GM12878 (cell line): ENCODE measurements at regions not wholly inside any gene's neighbourhood (a gene's known extent, or its start where the extent isn't known, plus 50 kb on each side); places are given as distances from the start of the nearest gene placed in this dataset.

Experiments
- ATAC-seq: fragments of 200-7000 bp; cut with Tn5 transposase; 3 replicates; pipeline ENCODE4 v1.9.1; 2020; ENCODE audit warnings: mild to moderate bottlenecking, moderate library complexity
- BruUV-seq: library from RNA; stranded (reverse); fragments of 400-500 nt; replicated peaks from 2 replicates; lab custom pipeline; 2021; lab: Mats Ljungman, UMichigan
- CTCF ChIA-PET: fragments of 300-600 bp; sonication (Branson Sonifier 250); formaldehyde crosslinking; extraction: SDS; loops from one replicate; lab custom pipeline; 2021; ENCODE audit warnings: inconsistent platforms; lab: Yijun Ruan, JAX
- POLR2A ChIA-PET: fragments of 350-600 bp; formaldehyde crosslinking; extraction: SDS; loops from one replicate; lab custom pipeline; 2021; ENCODE audit warnings: inconsistent platforms; lab: Charles Lee
- RAD21 ChIA-PET: fragments of 300-600 bp; sonication (Branson Sonifier 250); formaldehyde crosslinking; loops from one replicate; lab custom pipeline; 2023; ENCODE audit warnings: antibody characterized with exemption; ENCODE audit not compliant: unreplicated experiment; lab: Charles Lee
- SMC1A ChIA-PET: fragments of 300-600 bp; sonication (Branson Sonifier 250); formaldehyde crosslinking; loops from one replicate; lab custom pipeline; 2023; ENCODE audit not compliant: unreplicated experiment, uncharacterized antibody; lab: Charles Lee
- DNase-seq: peaks from one replicate; pipeline ENCODE4 v3.0.0-alpha.2; 2011; ENCODE audit warnings: low read depth, low spot score
- FAIRE-seq: peaks from 3 replicates; lab custom pipeline; 2011; peaks lifted over from hg19 to GRCh38; lab: Jason Lieb, UNC
- H2AFZ ChIP-seq: 2 replicates; pipeline ENCODE4 v1.6.0; 2011; ENCODE audit warnings: low read depth, low read length, control low read depth; ENCODE audit not compliant: control insufficient read depth
- H3K27ac ChIP-seq: 2 replicates; pipeline ENCODE4 v1.5.1; 2011; ENCODE audit warnings: control low read depth; ENCODE audit not compliant: control insufficient read depth, insufficient read depth
- H3K27me3 ChIP-seq, 2 experiments: replicated peaks in 1 of 2; 2 replicates each; pipeline versions ENCODE4 v1.6.0 to v1.6.1; 2011; ENCODE audit warnings: low read length in 1 of 2; ENCODE audit not compliant: control insufficient read depth in 2 of 2, insufficient read depth in 2 of 2
- H3K36me3 ChIP-seq, 2 experiments: 2 replicates each; pipeline ENCODE4 v1.5.1; 2011; ENCODE audit warnings: low read length in 1 of 2; ENCODE audit not compliant: control insufficient read depth in 2 of 2, insufficient read depth in 2 of 2
- H3K4me1 ChIP-seq: 2 replicates; pipeline ENCODE4 v1.6.1; 2011; ENCODE audit warnings: mild to moderate bottlenecking, low read length, moderate library complexity, mixed read lengths; ENCODE audit not compliant: control insufficient read depth, insufficient read depth
- H3K4me2 ChIP-seq: 2 replicates; pipeline ENCODE4 v1.6.0; 2011; ENCODE audit warnings: control low read depth; ENCODE audit not compliant: control insufficient read depth, insufficient read depth
- H3K4me3 ChIP-seq: fragments of 200-600 bp; sonication (generic); 2 replicates; pipeline ENCODE4 v1.5.1; 2016
- H3K79me2 ChIP-seq: 2 replicates; pipeline ENCODE4 v1.6.0; 2011; ENCODE audit warnings: low read length; ENCODE audit not compliant: control insufficient read depth, insufficient read depth
- H3K9ac ChIP-seq: 2 replicates; pipeline ENCODE4 v1.8.0; 2011; ENCODE audit warnings: low read length, control low read depth, mixed read lengths; ENCODE audit not compliant: control insufficient read depth, insufficient read depth
- H3K9me3 ChIP-seq: replicated peaks from 3 replicates; pipeline ENCODE4 v1.5.1; 2011; ENCODE audit warnings: mild to moderate bottlenecking, low read length; ENCODE audit not compliant: control insufficient read depth, insufficient read depth
- H4K20me1 ChIP-seq: 2 replicates; pipeline ENCODE4 v1.6.0; 2011; ENCODE audit not compliant: control insufficient read depth, insufficient read depth
- BMI1 ChIP-seq: fragments of 450-650 bp; IDR thresholded peaks from 2 replicates; pipeline ENCODE4 v1.6.1; 2016; ENCODE audit warnings: mild to moderate bottlenecking, moderate library complexity, borderline replicate concordance
- EED ChIP-seq: sonication (generic); IDR thresholded peaks from 2 replicates; pipeline ENCODE4 v1.6.1; 2016; ENCODE audit warnings: antibody characterized with exemption, low read depth
- KDM1A ChIP-seq: fragments of 200-600 bp; sonication (generic); IDR thresholded peaks from 2 replicates; pipeline ENCODE4 v1.6.1; 2016; ENCODE audit warnings: borderline replicate concordance
- MEF2A ChIP-seq: IDR thresholded peaks from 2 replicates; pipeline ENCODE4 v1.6.1; 2011; ENCODE audit warnings: low read depth, mild to moderate bottlenecking, low read length, moderate library complexity; ENCODE audit not compliant: insufficient read depth
- MXI1 ChIP-seq: fragments of 150-350 bp; IDR thresholded peaks from 2 replicates; pipeline ENCODE4 v1.6.1; 2011; ENCODE audit warnings: low read depth, mild to moderate bottlenecking, inconsistent platforms, low read length, improper control_type of control experiment
- NFXL1 ChIP-seq: fragments of 450-650 bp; IDR thresholded peaks from 2 replicates; pipeline ENCODE4 v1.6.1; 2017; ENCODE audit warnings: antibody characterized with exemption, mild to moderate bottlenecking, borderline replicate concordance
- RB1 ChIP-seq: fragments of 450-650 bp; formaldehyde crosslinking; IDR thresholded peaks from 2 replicates; pipeline ENCODE4 v1.6.1; 2017; ENCODE audit warnings: mild to moderate bottlenecking, borderline replicate concordance
- SIN3A ChIP-seq: IDR thresholded peaks from 2 replicates; pipeline ENCODE4 v1.6.1; 2012; ENCODE audit warnings: low read depth, low read length, improper control_type of control experiment
- TARDBP ChIP-seq: IDR thresholded peaks from 2 replicates; pipeline ENCODE4 v1.6.1; 2016; ENCODE audit warnings: borderline replicate concordance
- TCF3 ChIP-seq: IDR thresholded peaks from 2 replicates; pipeline ENCODE4 v1.6.1; 2012; ENCODE audit warnings: low read depth, mild to moderate bottlenecking, low read length, borderline replicate concordance; ENCODE audit not compliant: insufficient read depth
- TCF7 ChIP-seq: IDR thresholded peaks from 2 replicates; pipeline ENCODE4 v1.6.1; 2014; ENCODE audit warnings: antibody characterized with exemption, borderline replicate concordance
- ZNF622 ChIP-seq: fragments of 450-650 bp; IDR thresholded peaks from 2 replicates; pipeline ENCODE4 v1.6.1; 2017; ENCODE audit warnings: mild to moderate bottlenecking, inconsistent platforms
- WGBS: methylation state at CpG from one replicate; pipeline ENCODE4 v1.1.6; 2016; ENCODE audit warnings: low lambda C conversion rate; ENCODE audit not compliant: insufficient replicate concordance, insufficient coverage; ENCODE audit errors: missing lambda C conversion rate; 5-methylcytosine and 5-hydroxymethylcytosine counted together
- in situ Hi-C: fragments of 300-500 bp; cut with MboI; formaldehyde crosslinking; loops from 9 replicates; pipeline ENCODE4 v1.14.3; 2018; ENCODE audit warnings: mixed read lengths
- intact Hi-C: fragments of 100-400 bp; cut with micrococcal nuclease; formaldehyde crosslinking; loops from one replicate; pipeline ENCODE4 v1.14.2; 2022; ENCODE audit not compliant: unreplicated experiment
- TF ChIP-seq, protein P1 (sequence below): IDR thresholded peaks from 2 replicates; pipeline ENCODE4 v1.6.1; 2012; ENCODE audit warnings: low read depth, low read length, improper control_type of control experiment
- TF ChIP-seq, protein P2 (sequence below): fragments of 450-650 bp; formaldehyde crosslinking; IDR thresholded peaks from 2 replicates; pipeline ENCODE4 v1.5.0; 2022; ENCODE audit warnings: mild to moderate bottlenecking, missing genetic modification characterization

DNA sequence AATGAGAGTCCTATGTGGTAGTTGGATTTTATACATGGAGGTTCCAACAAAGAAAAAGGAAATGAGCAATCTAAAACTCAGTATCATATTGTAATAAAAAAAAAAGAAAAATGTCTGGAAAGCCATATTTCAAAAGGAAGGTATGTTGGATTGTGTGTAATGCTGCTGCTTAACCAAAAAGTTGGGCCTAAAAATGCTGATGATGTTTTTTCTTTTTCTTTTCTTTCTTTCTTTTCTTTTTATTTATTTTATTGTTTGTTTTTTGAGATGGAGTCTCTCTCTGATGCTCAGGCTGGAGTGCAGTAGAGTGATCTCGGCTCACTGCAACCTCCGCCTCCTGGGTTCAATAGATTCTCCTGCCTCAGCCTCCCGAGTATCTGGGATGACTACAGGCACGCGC is 1424.0 kb upstream of the CDH6 start:
- POLR2A ChIA-PET, result no interaction called here

DNA sequence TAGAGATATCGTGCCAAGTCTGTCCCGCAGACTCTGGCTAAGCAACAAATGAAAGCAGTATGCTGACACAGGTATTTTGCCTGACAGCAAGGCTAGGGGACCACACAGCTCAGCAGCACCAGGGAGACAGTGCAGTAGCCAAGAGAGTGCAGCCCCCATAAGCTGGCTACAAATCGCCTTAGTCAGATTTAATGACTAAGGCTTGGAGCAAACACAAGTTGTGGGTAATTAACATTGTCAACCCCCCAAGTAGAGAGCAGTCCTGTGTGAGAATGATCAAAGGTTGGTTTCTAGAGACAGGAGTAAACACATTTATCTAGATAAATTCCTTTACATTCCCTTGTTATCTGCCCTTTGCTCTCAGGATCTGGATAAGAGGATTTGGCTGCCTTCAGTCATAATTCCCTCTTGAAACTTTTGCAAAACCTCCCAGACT is 1434.5 kb upstream of the CDH6 start:
- ATAC-seq (no peak), DNase-seq (no peak), FAIRE-seq (no peak)
- ChIA-PET POLR2A (no interaction called here), RAD21 (no interaction called here), SMC1A (no interaction called here), CTCF (no interaction called here)
- no TSS peak for BruUV-seq
- H3K27me3 ChIP-seq, result no peaks in the 10 kb centered on the region
- no peak overlapping the region for H3K9ac ChIP-seq
- H3K4me2 ChIP-seq, result no peak overlapping the region
- no peak overlapping the region for H3K27ac ChIP-seq
- no peak overlapping the region for H3K4me3 ChIP-seq
- no peaks in the 10 kb centered on the region for H4K20me1 ChIP-seq
- intact Hi-C loops, result no loop called here
- H3K79me2 ChIP-seq, result no peaks in the 10 kb centered on the region
- WGBS, result 41% methylated on average over 3 of the region's 3 CpGs
- H3K36me3 ChIP-seq, result no peaks in the 10 kb centered on the region
- no peak overlapping the region for H2AFZ ChIP-seq
- in situ Hi-C loops, result no loop called here
- no peaks in the 10 kb centered on the region for H3K4me1 ChIP-seq
- no peaks in the 10 kb centered on the region for H3K9me3 ChIP-seq
- TF ChIP-seq MEF2A, result no peak
- no peak for TF ChIP-seq NFXL1
- no peak for TF ChIP-seq MXI1
- TF ChIP-seq, protein P1, sequence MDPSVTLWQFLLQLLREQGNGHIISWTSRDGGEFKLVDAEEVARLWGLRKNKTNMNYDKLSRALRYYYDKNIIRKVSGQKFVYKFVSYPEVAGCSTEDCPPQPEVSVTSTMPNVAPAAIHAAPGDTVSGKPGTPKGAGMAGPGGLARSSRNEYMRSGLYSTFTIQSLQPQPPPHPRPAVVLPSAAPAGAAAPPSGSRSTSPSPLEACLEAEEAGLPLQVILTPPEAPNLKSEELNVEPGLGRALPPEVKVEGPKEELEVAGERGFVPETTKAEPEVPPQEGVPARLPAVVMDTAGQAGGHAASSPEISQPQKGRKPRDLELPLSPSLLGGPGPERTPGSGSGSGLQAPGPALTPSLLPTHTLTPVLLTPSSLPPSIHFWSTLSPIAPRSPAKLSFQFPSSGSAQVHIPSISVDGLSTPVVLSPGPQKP, result no peak
- no peak for TF ChIP-seq SIN3A
- no peak for TF ChIP-seq TCF3
- no peak for TF ChIP-seq TCF7
- TF ChIP-seq, protein P2, sequence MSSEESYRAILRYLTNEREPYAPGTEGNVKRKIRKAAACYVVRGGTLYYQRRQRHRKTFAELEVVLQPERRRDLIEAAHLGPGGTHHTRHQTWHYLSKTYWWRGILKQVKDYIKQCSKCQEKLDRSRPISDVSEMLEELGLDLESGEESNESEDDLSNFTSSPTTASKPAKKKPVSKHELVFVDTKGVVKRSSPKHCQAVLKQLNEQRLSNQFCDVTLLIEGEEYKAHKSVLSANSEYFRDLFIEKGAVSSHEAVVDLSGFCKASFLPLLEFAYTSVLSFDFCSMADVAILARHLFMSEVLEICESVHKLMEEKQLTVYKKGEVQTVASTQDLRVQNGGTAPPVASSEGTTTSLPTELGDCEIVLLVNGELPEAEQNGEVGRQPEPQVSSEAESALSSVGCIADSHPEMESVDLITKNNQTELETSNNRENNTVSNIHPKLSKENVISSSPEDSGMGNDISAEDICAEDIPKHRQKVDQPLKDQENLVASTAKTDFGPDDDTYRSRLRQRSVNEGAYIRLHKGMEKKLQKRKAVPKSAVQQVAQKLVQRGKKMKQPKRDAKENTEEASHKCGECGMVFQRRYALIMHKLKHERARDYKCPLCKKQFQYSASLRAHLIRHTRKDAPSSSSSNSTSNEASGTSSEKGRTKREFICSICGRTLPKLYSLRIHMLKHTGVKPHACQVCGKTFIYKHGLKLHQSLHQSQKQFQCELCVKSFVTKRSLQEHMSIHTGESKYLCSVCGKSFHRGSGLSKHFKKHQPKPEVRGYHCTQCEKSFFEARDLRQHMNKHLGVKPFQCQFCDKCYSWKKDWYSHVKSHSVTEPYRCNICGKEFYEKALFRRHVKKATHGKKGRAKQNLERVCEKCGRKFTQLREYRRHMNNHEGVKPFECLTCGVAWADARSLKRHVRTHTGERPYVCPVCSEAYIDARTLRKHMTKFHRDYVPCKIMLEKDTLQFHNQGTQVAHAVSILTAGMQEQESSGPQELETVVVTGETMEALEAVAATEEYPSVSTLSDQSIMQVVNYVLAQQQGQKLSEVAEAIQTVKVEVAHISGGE, result no peak
- TF ChIP-seq KDM1A, result no peak
- no peak for TF ChIP-seq BMI1
- no peak for TF ChIP-seq EED
- TF ChIP-seq ZNF622, result no peak
- TF ChIP-seq TARDBP, result no peak
- TF ChIP-seq RB1, result no peak

More for the DNA sequence above, 1424.0 kb upstream of the CDH6 start:
- CTCF ChIA-PET, result no interaction called here
- H3K4me1 ChIP-seq, result no peaks in the 10 kb centered on the region
- TF ChIP-seq MXI1, result no peak
- BruUV-seq, result no TSS peak
- H3K36me3 ChIP-seq, result no peaks in the 10 kb centered on the region
- no peaks in the 10 kb centered on the region for H3K79me2 ChIP-seq
- RAD21 ChIA-PET, result no interaction called here
- intact Hi-C loops, result no loop called here
- H4K20me1 ChIP-seq, result no peaks in the 10 kb centered on the region
- H3K27me3 ChIP-seq, result no peaks in the 10 kb centered on the region
- no peak overlapping the region for H3K27ac ChIP-seq
- in situ Hi-C loops, result no loop called here
- H3K9me3 ChIP-seq, result no peaks in the 10 kb centered on the region
- no peak for FAIRE-seq
- 62% methylated on average over 5 of the region's 5 CpGs for WGBS
- no peak overlapping the region for H3K9ac ChIP-seq
- DNase-seq, result no peak
- SMC1A ChIA-PET, result no interaction called here
- no peak for ATAC-seq
- no peak overlapping the region for H3K4me2 ChIP-seq
- H3K4me3 ChIP-seq, result no peak overlapping the region
- no peak overlapping the region for H2AFZ ChIP-seq
